ENCODE measurements at regions not wholly inside any gene's neighbourhood (a gene's known extent, or its start where the extent isn't known, plus 50 kb on each side); places are given as distances from the start of the nearest gene placed in this dataset.

GRCh38 chr11:32161293-32161692, 70.4 kb downstream of the RCN1 start:
- H3K4me3 ChIP-seq (replicated peaks in 1 of 3; ENCODE audit: low read depth in 2 of 3, low read length in 3 of 3) = no peak overlapping the region
- Mint-ChIP-seq H3K27ac (no peak overlapping the region), H3K9me3 (peaks cover 0 to 2% (median 0%) of the 10 kb centered on the region in 7 donors), H3K4me1 (no peaks in the 10 kb centered on the region), H3K36me3 (no peaks in the 10 kb centered on the region), H3K27me3 (ENCODE audit: low read depth in 3 of 3) (peaks cover 0 to 10% (median 9%) of the 10 kb centered on the region in 3 donors), H3K4me3 (no peak overlapping the region)
- no peaks in the 10 kb centered on the region for H3K9me3 ChIP-seq (replicated peaks in 1 of 2; ENCODE audit: control insufficient read depth in 1 of 2, insufficient read depth in 1 of 2, low read length in 2 of 2)
- no peak for TF ChIP-seq CTCF (IDR thresholded peaks at IDR 0.05)
- WGBS (ENCODE audit: insufficient coverage) = 100% methylated on average over 3 of the region's 4 CpGs
- H3K27me3 ChIP-seq (ENCODE audit: control insufficient read depth in 2 of 2, insufficient read depth in 2 of 2, low read length in 2 of 2) = no peaks in the 10 kb centered on the region
- no peak overlapping the region for H3K9ac ChIP-seq (ENCODE audit: insufficient read depth, low read length, poor library complexity, severe bottlenecking)
- H3K27ac ChIP-seq (ENCODE audit: low read depth in 1 of 2, low read length in 2 of 2) = no peak overlapping the region
- no peaks in the 10 kb centered on the region for H3K36me3 ChIP-seq (replicated peaks in 1 of 2; ENCODE audit: control insufficient read depth in 1 of 2, insufficient read depth in 2 of 2, low read length in 2 of 2)
- intact Hi-C loops (cut with micrococcal nuclease) = no loop called here
- H3K79me2 ChIP-seq (ENCODE audit: insufficient read depth, low read length) = no peaks in the 10 kb centered on the region
- no peaks in the 10 kb centered on the region for H4K20me1 ChIP-seq (ENCODE audit: insufficient read depth, low read length)
- H3K4me1 ChIP-seq (ENCODE audit: control insufficient read depth in 1 of 2, insufficient read depth in 2 of 2, low read length in 2 of 2) = no peaks in the 10 kb centered on the region
- no peak overlapping the region for H2AFZ ChIP-seq (ENCODE audit: insufficient read depth, low read depth, low read length, poor library complexity, severe bottlenecking)
- DNase-seq = no peak
- H3K4me2 ChIP-seq (replicated peaks; ENCODE audit: extremely low read depth, low read length, poor library complexity, severe bottlenecking) = no peak overlapping the region

GRCh38 chr11:32162351-32162750, 71.5 kb downstream of the RCN1 start:
- Histone ChIP-seq H4K20me1 (ENCODE audit: insufficient read depth, low read length) (no peaks in the 10 kb centered on the region), H3K27ac (ENCODE audit: low read depth in 1 of 2, low read length in 2 of 2) (no peak overlapping the region), H3K4me2 (replicated peaks; ENCODE audit: extremely low read depth, low read length, poor library complexity, severe bottlenecking) (no peak overlapping the region), H3K9ac (ENCODE audit: insufficient read depth, low read length, poor library complexity, severe bottlenecking) (no peak overlapping the region), H3K4me3 (replicated peaks in 1 of 3; ENCODE audit: low read depth in 2 of 3, low read length in 3 of 3) (no peak overlapping the region), H3K27me3 (ENCODE audit: control insufficient read depth in 2 of 2, insufficient read depth in 2 of 2, low read length in 2 of 2) (no peaks in the 10 kb centered on the region), H2AFZ (ENCODE audit: insufficient read depth, low read depth, low read length, poor library complexity, severe bottlenecking) (no peak overlapping the region), H3K9me3 (replicated peaks in 1 of 2; ENCODE audit: control insufficient read depth in 1 of 2, insufficient read depth in 1 of 2, low read length in 2 of 2) (no peaks in the 10 kb centered on the region), H3K79me2 (ENCODE audit: insufficient read depth, low read length) (no peaks in the 10 kb centered on the region), H3K36me3 (replicated peaks in 1 of 2; ENCODE audit: control insufficient read depth in 1 of 2, insufficient read depth in 2 of 2, low read length in 2 of 2) (no peaks in the 10 kb centered on the region), H3K4me1 (ENCODE audit: control insufficient read depth in 1 of 2, insufficient read depth in 2 of 2, low read length in 2 of 2) (no peaks in the 10 kb centered on the region)
- TF ChIP-seq CTCF (IDR thresholded peaks at IDR 0.05) = no peak
- WGBS (ENCODE audit: insufficient coverage) = no CpG with 5 or more reads among the region's 4 CpGs
- intact Hi-C loops (cut with micrococcal nuclease) = no loop called here
- DNase-seq = no peak
- H3K9me3 Mint-ChIP-seq = peaks cover 0 to 2% (median 0%) of the 10 kb centered on the region in 7 donors
- H3K4me3 Mint-ChIP-seq = no peak overlapping the region
- H3K27ac Mint-ChIP-seq = no peak overlapping the region
- no peaks in the 10 kb centered on the region for H3K4me1 Mint-ChIP-seq
- H3K36me3 Mint-ChIP-seq = no peaks in the 10 kb centered on the region
- peaks cover 0 to 10% (median 9%) of the 10 kb centered on the region in 3 donors for H3K27me3 Mint-ChIP-seq (ENCODE audit: low read depth in 3 of 3)
